Keratinocyte (primary cell): ENCODE measurements at regions not wholly inside any gene's neighbourhood (a gene's known extent, or its start where the extent isn't known, plus 50 kb on each side); places are given as distances from the start of the nearest gene placed in this dataset.

Source experiments
- DNase-seq: peaks from one replicate; pipeline ENCODE4 v3.0.0-alpha.2; 2011; ENCODE audit warnings: low read depth, missing footprints, low spot score
- FAIRE-seq: peaks from 2 replicates; lab custom pipeline; 2011; peaks lifted over from hg19 to GRCh38; lab: Jason Lieb, UNC
- H2AFZ ChIP-seq: 2 replicates; pipeline ENCODE4 v1.6.0; 2012; ENCODE audit warnings: low read length, control low read depth, inconsistent platforms; ENCODE audit not compliant: control insufficient read depth
- H3K27ac ChIP-seq: 2 replicates; pipeline ENCODE4 v1.5.1; 2011; ENCODE audit warnings: low read length; ENCODE audit not compliant: control insufficient read depth, insufficient read depth
- H3K27me3 ChIP-seq: 3 replicates; pipeline ENCODE4 v1.6.0; 2011; ENCODE audit warnings: low read length; ENCODE audit not compliant: control insufficient read depth, insufficient read depth; ENCODE audit errors: extremely low read depth
- H3K36me3 ChIP-seq, 2 experiments: 2 replicates in 1 of 2; 3 replicates in 1 of 2; pipeline ENCODE4 v1.5.1; 2011; ENCODE audit warnings: low read length in 2 of 2, mild to moderate bottlenecking in 1 of 2; ENCODE audit not compliant: control insufficient read depth in 2 of 2, insufficient read depth in 2 of 2; ENCODE audit errors: extremely low read depth in 1 of 2
- H3K4me1 ChIP-seq: 3 replicates; pipeline ENCODE4 v1.5.1; 2011; ENCODE audit warnings: low read length; ENCODE audit not compliant: control insufficient read depth, insufficient read depth; ENCODE audit errors: extremely low read depth
- H3K4me2 ChIP-seq: 3 replicates; pipeline ENCODE4 v1.6.0; 2011; ENCODE audit warnings: low read depth, low read length; ENCODE audit not compliant: control insufficient read depth, insufficient read depth; ENCODE audit errors: extremely low read depth
- H3K4me3 ChIP-seq, 3 experiments: fragments of 200-600 bp in 1 of 3; sonication (generic) in 1 of 3; 2 replicates in 2 of 3; 3 replicates in 1 of 3; pipeline ENCODE4 v1.5.1; 2011 to 2016; ENCODE audit warnings: low read length in 3 of 3, mild to moderate bottlenecking in 3 of 3, control low read depth in 2 of 3, inconsistent platforms in 1 of 3, low read depth in 1 of 3, mixed read lengths in 1 of 3, mixed run types in 1 of 3, moderate library complexity in 1 of 3; ENCODE audit not compliant: control insufficient read depth in 2 of 3, insufficient read depth in 2 of 3; ENCODE audit errors: extremely low read depth in 1 of 3
- H3K79me2 ChIP-seq: 2 replicates; pipeline ENCODE4 v1.6.0; 2012; ENCODE audit warnings: low read length; ENCODE audit not compliant: control insufficient read depth, insufficient read depth
- H3K9ac ChIP-seq: 3 replicates; pipeline ENCODE4 v1.6.0; 2011; ENCODE audit warnings: low read length; ENCODE audit not compliant: control insufficient read depth, insufficient read depth; ENCODE audit errors: extremely low read depth
- H3K9me1 ChIP-seq: 3 replicates; pipeline ENCODE4 v1.6.0; 2011; ENCODE audit warnings: low read length; ENCODE audit not compliant: control insufficient read depth, insufficient read depth; ENCODE audit errors: extremely low read depth
- H3K9me3 ChIP-seq: 2 replicates; pipeline ENCODE4 v1.5.1; 2012; ENCODE audit warnings: low read depth, low read length; ENCODE audit not compliant: control insufficient read depth
- H4K20me1 ChIP-seq: 3 replicates; pipeline ENCODE4 v1.6.0; 2011; ENCODE audit warnings: low read length; ENCODE audit not compliant: control insufficient read depth, insufficient read depth; ENCODE audit errors: extremely low read depth
- EZH2 ChIP-seq: IDR thresholded peaks from one replicate; pipeline ENCODE4 v1.6.1; 2012; ENCODE audit warnings: inconsistent platforms, mild to moderate bottlenecking, low read length, moderate library complexity
- dilution Hi-C: fragments of 300-500 bp; cut with MboI; formaldehyde crosslinking; loops from one replicate; pipeline ENCODE4 v1.7.0; 2020; ENCODE audit warnings: low sequenced_read_pairs; ENCODE audit not compliant: extremely low pct_ligation_motif_present
- TF ChIP-seq, protein P1 (sequence below), 3 experiments: IDR thresholded peaks in 1 of 3; conservative IDR thresholded peaks in 1 of 3; optimal IDR thresholded peaks in 1 of 3; 2 replicates in 2 of 3; 3 replicates in 1 of 3; pipeline versions ENCODE3 to v1.5.1; 2011; ENCODE audit warnings: low read length in 3 of 3, mild to moderate bottlenecking in 3 of 3, moderate library complexity in 2 of 3, control low read depth in 1 of 3, inconsistent platforms in 1 of 3; ENCODE audit not compliant: insufficient read depth in 2 of 3; ENCODE audit errors: extremely low read depth in 1 of 3

DNA sequence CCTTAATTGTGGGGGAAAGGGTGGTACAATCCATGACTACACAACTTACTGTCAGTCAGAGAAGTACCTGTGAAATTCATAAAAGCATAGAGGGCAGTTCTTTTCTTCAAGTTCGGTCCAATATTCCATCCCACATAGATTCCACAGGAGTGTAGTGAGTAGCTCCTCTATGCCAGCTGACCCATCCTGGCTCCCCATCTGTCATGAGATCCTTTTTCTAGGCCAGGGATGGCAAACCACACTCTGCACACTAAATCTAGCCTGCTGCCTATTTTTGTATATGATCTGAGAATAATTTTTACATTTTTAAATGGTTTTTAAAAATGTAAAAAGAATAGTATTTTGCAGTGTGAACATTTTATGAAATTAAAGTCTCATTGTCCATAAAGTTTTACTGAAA, 107.0 kb upstream of the TSPAN2 start:
- Histone ChIP-seq H3K36me3 (no peaks in the 10 kb centered on the region), H3K27ac (no peak overlapping the region), H3K4me1 (no peaks in the 10 kb centered on the region), H4K20me1 (no peaks in the 10 kb centered on the region), H3K9ac (no peak overlapping the region), H3K9me3 (no peaks in the 10 kb centered on the region), H2AFZ (no peak overlapping the region), H3K9me1 (no peaks in the 10 kb centered on the region), H3K4me2 (no peak overlapping the region), H3K79me2 (no peaks in the 10 kb centered on the region), H3K27me3 (no peaks in the 10 kb centered on the region), H3K4me3 (no peak overlapping the region)
- dilution Hi-C loops = no loop called here
- no peak for FAIRE-seq
- TF ChIP-seq EZH2 = no peak
- TF ChIP-seq, protein P1, sequence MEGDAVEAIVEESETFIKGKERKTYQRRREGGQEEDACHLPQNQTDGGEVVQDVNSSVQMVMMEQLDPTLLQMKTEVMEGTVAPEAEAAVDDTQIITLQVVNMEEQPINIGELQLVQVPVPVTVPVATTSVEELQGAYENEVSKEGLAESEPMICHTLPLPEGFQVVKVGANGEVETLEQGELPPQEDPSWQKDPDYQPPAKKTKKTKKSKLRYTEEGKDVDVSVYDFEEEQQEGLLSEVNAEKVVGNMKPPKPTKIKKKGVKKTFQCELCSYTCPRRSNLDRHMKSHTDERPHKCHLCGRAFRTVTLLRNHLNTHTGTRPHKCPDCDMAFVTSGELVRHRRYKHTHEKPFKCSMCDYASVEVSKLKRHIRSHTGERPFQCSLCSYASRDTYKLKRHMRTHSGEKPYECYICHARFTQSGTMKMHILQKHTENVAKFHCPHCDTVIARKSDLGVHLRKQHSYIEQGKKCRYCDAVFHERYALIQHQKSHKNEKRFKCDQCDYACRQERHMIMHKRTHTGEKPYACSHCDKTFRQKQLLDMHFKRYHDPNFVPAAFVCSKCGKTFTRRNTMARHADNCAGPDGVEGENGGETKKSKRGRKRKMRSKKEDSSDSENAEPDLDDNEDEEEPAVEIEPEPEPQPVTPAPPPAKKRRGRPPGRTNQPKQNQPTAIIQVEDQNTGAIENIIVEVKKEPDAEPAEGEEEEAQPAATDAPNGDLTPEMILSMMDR (optimal IDR thresholded peaks at IDR 0.05 in 1 of 3, IDR thresholded peaks at IDR 0.05 in 1 of 3, conservative IDR thresholded peaks at IDR 0.05 in 1 of 3; ENCODE audit: extremely low read depth in 1 of 3, insufficient read depth in 2 of 3, low read length in 3 of 3) = no peak
- no peak for DNase-seq

DNA sequence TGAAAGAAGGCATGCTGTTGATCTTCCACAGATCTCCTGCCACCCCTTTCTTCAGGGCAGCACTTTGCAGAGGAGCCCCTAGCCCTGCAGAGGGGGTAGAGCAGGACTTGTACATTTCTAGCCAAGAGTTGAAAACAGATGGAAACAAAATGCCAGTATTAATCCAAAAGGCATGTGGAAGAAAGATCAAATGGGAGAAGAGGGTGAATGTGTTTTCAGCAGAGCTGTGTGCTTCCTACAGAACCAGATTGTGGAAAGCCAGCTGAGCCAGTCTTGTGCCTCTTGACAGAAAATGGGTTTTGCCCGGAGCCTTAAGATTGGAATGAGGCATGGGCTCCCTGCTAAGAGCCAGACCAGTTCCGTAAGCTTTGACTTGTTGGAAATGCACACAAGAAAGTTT, 105.2 kb upstream of the TSPAN2 start:
- Histone ChIP-seq H3K27me3 (no peaks in the 10 kb centered on the region), H3K9ac (no peak overlapping the region), H2AFZ (no peak overlapping the region), H3K4me1 (peaks cover 17% of the 10 kb centered on the region), H3K27ac (no peak overlapping the region), H4K20me1 (no peaks in the 10 kb centered on the region), H3K4me3 (no peak overlapping the region), H3K4me2 (no peak overlapping the region), H3K36me3 (no peaks in the 10 kb centered on the region), H3K9me3 (no peaks in the 10 kb centered on the region), H3K79me2 (no peaks in the 10 kb centered on the region), H3K9me1 (no peaks in the 10 kb centered on the region)
- dilution Hi-C loops = no loop called here
- FAIRE-seq = no peak
- no peak for DNase-seq
- TF ChIP-seq EZH2 = no peak
- TF ChIP-seq, protein P1 (optimal IDR thresholded peaks at IDR 0.05 in 1 of 3, IDR thresholded peaks at IDR 0.05 in 1 of 3, conservative IDR thresholded peaks at IDR 0.05 in 1 of 3; ENCODE audit: extremely low read depth in 1 of 3, insufficient read depth in 2 of 3, low read length in 3 of 3) = no peak
